Activated CD8-positive, alpha-beta T cell treated with anti-CD3 and anti-CD28 coated beads for 36 hours (primary cell): ENCODE measurements at regions not wholly inside any gene's neighbourhood (a gene's known extent, or its start where the extent isn't known, plus 50 kb on each side); places are given as distances from the start of the nearest gene placed in this dataset.

Experiments
- ATAC-seq: fragments of 200-7000 bp; cut with Tn5 transposase; one replicate; pipeline ENCODE4 v1.10.0; 2021; ENCODE audit warnings: mild to moderate bottlenecking, moderate library complexity
- CTCF ChIA-PET: fragments of 350-600 bp; sonication (Branson Sonifier 250); formaldehyde crosslinking; loops from one replicate; lab custom pipeline; 2021; ENCODE audit warnings: antibody characterized with exemption; lab: Charles Lee
- POLR2A ChIA-PET: fragments of 350-600 bp; sonication (Branson Sonifier 250); formaldehyde crosslinking; loops from one replicate; lab custom pipeline; 2021; ENCODE audit warnings: antibody characterized with exemption; lab: Charles Lee
- DNase-seq: peaks from one replicate; pipeline ENCODE4 v3.0.0-alpha.2; 2020
- H3K27ac Mint-ChIP-seq: one replicate; pipeline ENCODE4 v1.8.0; 2021; ENCODE audit warnings: mild to moderate bottlenecking, mixed read lengths
- H3K27me3 Mint-ChIP-seq: one replicate; pipeline ENCODE4 v1.8.0; 2021; ENCODE audit warnings: mixed read lengths
- H3K36me3 Mint-ChIP-seq: one replicate; pipeline ENCODE4 v1.8.0; 2021; ENCODE audit warnings: low read depth, mixed read lengths
- H3K4me1 Mint-ChIP-seq: one replicate; pipeline ENCODE4 v1.8.0; 2021; ENCODE audit warnings: low read depth, mixed read lengths
- H3K4me3 Mint-ChIP-seq: one replicate; pipeline ENCODE4 v1.8.0; 2021; ENCODE audit warnings: mild to moderate bottlenecking, moderate library complexity, mixed read lengths
- H3K9me3 Mint-ChIP-seq: one replicate; pipeline ENCODE4 v1.8.0; 2021; ENCODE audit warnings: mixed read lengths
- CTCF ChIP-seq: fragments of 200-600 bp; IDR thresholded peaks from one replicate; pipeline ENCODE4 v1.8.0; 2022; ENCODE audit warnings: antibody characterized with exemption, mild to moderate bottlenecking
- intact Hi-C: fragments of 100-400 bp; cut with micrococcal nuclease; formaldehyde crosslinking; loops from one replicate; pipeline ENCODE4 v1.10.0; 2022

- DNase-seq, result no peak
- ChIA-PET POLR2A (no interaction called here), CTCF (interaction anchor here (3.7 kb wide), 1 partner anchor 14 kb away, joined by 13 read pairs; no protein-coding TSS in a partner anchor)
- H3K27ac Mint-ChIP-seq, result no peak overlapping the region
- ATAC-seq, result no peak
- no peaks in the 10 kb centered on the region for H3K4me1 Mint-ChIP-seq
- intact Hi-C loops, result no loop called here
- TF ChIP-seq CTCF, result no peak
- H3K9me3 Mint-ChIP-seq, result no peaks in the 10 kb centered on the region
- H3K27me3 Mint-ChIP-seq, result peaks cover 12% of the 10 kb centered on the region
- H3K4me3 Mint-ChIP-seq, result no peak overlapping the region
- no peaks in the 10 kb centered on the region for H3K36me3 Mint-ChIP-seq
Measured at GRCh38 chr4:128560754-128561495, 248.6 kb upstream of the JADE1 start.

- ChIA-PET POLR2A (interaction anchor here (0.6 kb wide), 1 partner anchor 106 kb away, joined by 3 read pairs; no protein-coding TSS in a partner anchor), CTCF (interaction anchor here (0.9 to 1.6 kb wide), 2 partner anchors 9 to 15 kb away, joined by 3 to 7 read pairs; no protein-coding TSS in a partner anchor)
- no peaks in the 10 kb centered on the region for H3K36me3 Mint-ChIP-seq
- TF ChIP-seq CTCF, result no peak
- intact Hi-C loops, result no loop called here
- no peak overlapping the region for H3K4me3 Mint-ChIP-seq
- H3K27me3 Mint-ChIP-seq, result peaks cover 8% of the 10 kb centered on the region
- DNase-seq (no peak), ATAC-seq (no peak)
- H3K4me1 Mint-ChIP-seq, result peaks cover 1% of the 10 kb centered on the region
- no peaks in the 10 kb centered on the region for H3K9me3 Mint-ChIP-seq
- H3K27ac Mint-ChIP-seq, result no peak overlapping the region
Measured at GRCh38 chr4:128558896-128559679, 250.4 kb upstream of the JADE1 start.

DNA sequence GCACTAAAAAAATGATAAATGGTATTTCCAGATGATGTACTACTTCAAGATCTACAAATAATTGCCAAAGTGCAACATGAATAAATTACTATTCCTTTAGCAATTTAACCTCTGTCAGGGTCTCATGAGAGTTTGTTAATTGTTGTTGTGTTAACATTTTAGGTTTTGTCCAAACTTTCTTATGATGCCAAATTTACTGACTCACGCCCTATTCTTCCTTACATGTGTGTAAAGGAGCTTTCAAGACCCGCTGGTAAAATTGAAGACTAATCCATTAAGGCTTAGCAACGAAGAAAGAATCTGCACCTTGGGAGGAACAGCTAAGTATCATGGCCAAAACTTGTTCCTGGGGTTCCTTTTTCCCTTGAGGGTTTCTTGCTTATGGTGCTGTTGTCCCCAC lies 252.7 kb upstream of the JADE1 start:
- CTCF ChIA-PET, result interaction anchor here (1.3 kb wide), 1 partner anchor 18 kb away, joined by 3 read pairs; no protein-coding TSS in a partner anchor
- no peak for ATAC-seq
- intact Hi-C loops, result no loop called here
- Mint-ChIP-seq H3K4me1 (peaks cover 10% of the 10 kb centered on the region), H3K36me3 (no peaks in the 10 kb centered on the region), H3K27ac (no peak overlapping the region), H3K9me3 (no peaks in the 10 kb centered on the region), H3K27me3 (peaks cover 20% of the 10 kb centered on the region), H3K4me3 (no peak overlapping the region)
- no peak for TF ChIP-seq CTCF
- no peak for DNase-seq
- POLR2A ChIA-PET, result no interaction called here

GRCh38 chr4:128553686-128554515 lies 255.6 kb upstream of the JADE1 start:
- no peak overlapping the region for H3K27ac Mint-ChIP-seq
- DNase-seq, result no peak
- no peaks in the 10 kb centered on the region for H3K9me3 Mint-ChIP-seq
- H3K4me1 Mint-ChIP-seq, result peaks cover 10% of the 10 kb centered on the region
- POLR2A ChIA-PET, result interaction anchor here (1.2 kb wide), 1 partner anchor 25 kb away, joined by 3 read pairs; no protein-coding TSS in a partner anchor
- no peaks in the 10 kb centered on the region for H3K36me3 Mint-ChIP-seq
- no peak for ATAC-seq
- intact Hi-C loops, result no loop called here
- H3K4me3 Mint-ChIP-seq, result peak overlapping the region; percentile 78
- no peak for TF ChIP-seq CTCF
- CTCF ChIA-PET, result interaction anchor here (0.6 to 3.5 kb wide), 4 partner anchors 13 to 100 kb away, joined by 3 to 18 read pairs (median 4); no protein-coding TSS in a partner anchor
- H3K27me3 Mint-ChIP-seq, result peaks cover 19% of the 10 kb centered on the region
